Activated CD4-positive, alpha-beta T cell treated with anti-CD3 and anti-CD28 coated beads for 1 hour (primary cell): ENCODE measurements at regions not wholly inside any gene's neighbourhood (a gene's known extent, or its start where the extent isn't known, plus 50 kb on each side); places are given as distances from the start of the nearest gene placed in this dataset.
"Not testable (repeated sequence)": the region's sequence is repeated elsewhere in the genome, so short reads cannot be mapped to it uniquely, and the experiment has no call there.

Experiments used
- DNase-seq: peaks from one replicate; pipeline ENCODE4 v3.0.0-alpha.2; 2020

- no peak for DNase-seq
Measured at GRCh38 chr2:225773148-225773547, 373.6 kb downstream of the NYAP2 start.

GRCh38 chr2:225771701-225772100, 372.2 kb downstream of the NYAP2 start:
- no peak for DNase-seq

- no peak for DNase-seq
Measured at GRCh38 chr2:225768741-225769140, 369.2 kb downstream of the NYAP2 start.

- DNase-seq = no peak
Measured at GRCh38 chr2:225766431-225766830, 366.9 kb downstream of the NYAP2 start.

- DNase-seq = no peak
Measured at GRCh38 chr2:225765820-225766219, 366.3 kb downstream of the NYAP2 start.

GRCh38 chr2:225764346-225764745, 364.8 kb downstream of the NYAP2 start:
- DNase-seq = no peak

GRCh38 chr2:225763711-225764110, 364.2 kb downstream of the NYAP2 start:
- no peak for DNase-seq

GRCh38 chr2:225761396-225761795, 361.9 kb downstream of the NYAP2 start:
- no peak for DNase-seq

- DNase-seq = no peak
Measured at GRCh38 chr2:225757248-225757647, 357.7 kb downstream of the NYAP2 start.

GRCh38 chr2:225756198-225756597, 356.7 kb downstream of the NYAP2 start:
- no peak for DNase-seq

GRCh38 chr2:225748609-225749008, 349.1 kb downstream of the NYAP2 start:
- DNase-seq = no peak

- not testable (repeated sequence) for DNase-seq
Measured at GRCh38 chr2:225743996-225744395, 344.5 kb downstream of the NYAP2 start.

- DNase-seq = no peak
Measured at GRCh38 chr2:225742487-225742886, 343.0 kb downstream of the NYAP2 start.

- no peak for DNase-seq
Measured at GRCh38 chr2:225740086-225740485, 340.6 kb downstream of the NYAP2 start.

- DNase-seq = no peak
Measured at GRCh38 chr2:225739328-225739727, 339.8 kb downstream of the NYAP2 start.

GRCh38 chr2:225738735-225739134, 339.2 kb downstream of the NYAP2 start:
- no peak for DNase-seq

GRCh38 chr2:225737556-225737955, 338.0 kb downstream of the NYAP2 start:
- DNase-seq = no peak

GRCh38 chr2:225735844-225736243, 336.3 kb downstream of the NYAP2 start:
- DNase-seq = no peak

GRCh38 chr2:225725726-225726125, 326.2 kb downstream of the NYAP2 start:
- no peak for DNase-seq
